K562 (cell line): ENCODE measurements at regions not wholly inside any gene's neighbourhood (a gene's known extent, or its start where the extent isn't known, plus 50 kb on each side); places are given as distances from the start of the nearest gene placed in this dataset.

Source experiments
- POLR2A ChIP-seq: fragments of 450-650 bp; conservative IDR thresholded peaks from 2 replicates; pipeline ENCODE4 v1.6.1; 2016
- RAD21 ChIP-seq, 2 experiments: fragments of 250-450 bp in 1 of 2; fragments of 450-650 bp in 1 of 2; sonication (Bioruptor Pico) in 1 of 2; formaldehyde crosslinking in 1 of 2; IDR thresholded peaks in 1 of 2; conservative IDR thresholded peaks in 1 of 2; 2 replicates each; pipeline versions ENCODE4 v1.4.0 to v1.8.0; 2020 to 2022; ENCODE audit warnings: mild to moderate bottlenecking in 2 of 2, moderate library complexity in 1 of 2
- RREB1 ChIP-seq: fragments of 250-450 bp; sonication (Bioruptor Pico); IDR thresholded peaks from 2 replicates; pipeline ENCODE4 v1.4.0; 2020
- SP2 ChIP-seq: IDR thresholded peaks from 2 replicates; pipeline ENCODE4 v1.6.1; 2011; ENCODE audit warnings: mild to moderate bottlenecking, low read depth, low read length, moderate library complexity; ENCODE audit not compliant: poor library complexity, severe bottlenecking; ENCODE audit errors: extremely low read depth
- ZC3H4 ChIP-seq: sonication (generic); formaldehyde crosslinking; IDR thresholded peaks from 2 replicates; pipeline ENCODE4 v1.9.0; 2021; ENCODE audit warnings: missing genetic modification reagents, borderline replicate concordance
- ZNF3 ChIP-seq: fragments of 250-450 bp; sonication (Bioruptor Pico); IDR thresholded peaks from 2 replicates; pipeline ENCODE4 v1.5.0; 2021; ENCODE audit warnings: mild to moderate bottlenecking, moderate library complexity
- TF ChIP-seq, protein P1 (sequence below), 2 experiments: fragments of 450-650 bp; IDR thresholded peaks; 2 replicates each; pipeline ENCODE4 v1.6.1; 2016
- TF ChIP-seq, protein P2 (sequence below), 3 experiments: IDR thresholded peaks in 2 of 3; conservative IDR thresholded peaks in 1 of 3; 2 replicates each; pipeline ENCODE4 v1.5.1; 2011 to 2012; ENCODE audit warnings: low read length in 3 of 3, mild to moderate bottlenecking in 3 of 3, control low read depth in 2 of 3, improper control_type of control experiment in 1 of 3, inconsistent platforms in 1 of 3, low read depth in 1 of 3, mixed read lengths in 1 of 3, moderate library complexity in 1 of 3; ENCODE audit not compliant: insufficient read depth in 2 of 3

- no peak for TF ChIP-seq ZC3H4
- TF ChIP-seq RAD21 (CRISPR knock-in tag; conservative IDR thresholded peaks at IDR 0.05 in 1 of 2, IDR thresholded peaks at IDR 0.05 in 1 of 2) = no peak
- TF ChIP-seq, protein P1, sequence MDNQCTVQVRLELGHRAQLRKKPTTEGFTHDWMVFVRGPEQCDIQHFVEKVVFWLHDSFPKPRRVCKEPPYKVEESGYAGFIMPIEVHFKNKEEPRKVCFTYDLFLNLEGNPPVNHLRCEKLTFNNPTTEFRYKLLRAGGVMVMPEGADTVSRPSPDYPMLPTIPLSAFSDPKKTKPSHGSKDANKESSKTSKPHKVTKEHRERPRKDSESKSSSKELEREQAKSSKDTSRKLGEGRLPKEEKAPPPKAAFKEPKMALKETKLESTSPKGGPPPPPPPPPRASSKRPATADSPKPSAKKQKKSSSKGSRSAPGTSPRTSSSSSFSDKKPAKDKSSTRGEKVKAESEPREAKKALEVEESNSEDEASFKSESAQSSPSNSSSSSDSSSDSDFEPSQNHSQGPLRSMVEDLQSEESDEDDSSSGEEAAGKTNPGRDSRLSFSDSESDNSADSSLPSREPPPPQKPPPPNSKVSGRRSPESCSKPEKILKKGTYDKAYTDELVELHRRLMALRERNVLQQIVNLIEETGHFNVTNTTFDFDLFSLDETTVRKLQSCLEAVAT (IDR thresholded peaks at IDR 0.05) = no peak
- TF ChIP-seq, protein P2, sequence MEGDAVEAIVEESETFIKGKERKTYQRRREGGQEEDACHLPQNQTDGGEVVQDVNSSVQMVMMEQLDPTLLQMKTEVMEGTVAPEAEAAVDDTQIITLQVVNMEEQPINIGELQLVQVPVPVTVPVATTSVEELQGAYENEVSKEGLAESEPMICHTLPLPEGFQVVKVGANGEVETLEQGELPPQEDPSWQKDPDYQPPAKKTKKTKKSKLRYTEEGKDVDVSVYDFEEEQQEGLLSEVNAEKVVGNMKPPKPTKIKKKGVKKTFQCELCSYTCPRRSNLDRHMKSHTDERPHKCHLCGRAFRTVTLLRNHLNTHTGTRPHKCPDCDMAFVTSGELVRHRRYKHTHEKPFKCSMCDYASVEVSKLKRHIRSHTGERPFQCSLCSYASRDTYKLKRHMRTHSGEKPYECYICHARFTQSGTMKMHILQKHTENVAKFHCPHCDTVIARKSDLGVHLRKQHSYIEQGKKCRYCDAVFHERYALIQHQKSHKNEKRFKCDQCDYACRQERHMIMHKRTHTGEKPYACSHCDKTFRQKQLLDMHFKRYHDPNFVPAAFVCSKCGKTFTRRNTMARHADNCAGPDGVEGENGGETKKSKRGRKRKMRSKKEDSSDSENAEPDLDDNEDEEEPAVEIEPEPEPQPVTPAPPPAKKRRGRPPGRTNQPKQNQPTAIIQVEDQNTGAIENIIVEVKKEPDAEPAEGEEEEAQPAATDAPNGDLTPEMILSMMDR (IDR thresholded peaks at IDR 0.05 in 2 of 3, conservative IDR thresholded peaks at IDR 0.05 in 1 of 3; ENCODE audit: insufficient read depth in 2 of 3, low read depth in 1 of 3, low read length in 3 of 3) = no peak
- TF ChIP-seq ZNF3 = no peak
- TF ChIP-seq RREB1 (CRISPR knock-in tag) = no peak
- TF ChIP-seq POLR2A = no peak
- no peak for TF ChIP-seq SP2
These were observed 103.0 kb upstream of the AGAP1 start for GRCh38 chr2:235390816-235391194.
